Kasumi-1 (cell line): ENCODE measurements at regions not wholly inside any gene's neighbourhood (a gene's known extent, or its start where the extent isn't known, plus 50 kb on each side); places are given as distances from the start of the nearest gene placed in this dataset.
A peak's percentile ranks its signal among the peaks of the same experiment; 100 is the strongest.
"Not testable (repeated sequence)": the region's sequence is repeated elsewhere in the genome, so short reads cannot be mapped to it uniquely, and the experiment has no call there.

Experiments used
- DNase-seq, 2 experiments: peaks; one replicate each; lab custom pipeline; 2025; lab: John Stamatoyannopoulos, UW

GRCh38 chr5:57745029-57745428 lies 262.4 kb upstream of the ACTBL2 start:
- no peak for DNase-seq

GRCh38 chr5:57741336-57741735 lies 258.7 kb upstream of the ACTBL2 start:
- DNase-seq: no peak

GRCh38 chr5:57738787-57739186 lies 256.2 kb upstream of the ACTBL2 start:
- no peak for DNase-seq

- DNase-seq: no peak
Measured at GRCh38 chr5:57738301-57738700, 255.7 kb upstream of the ACTBL2 start.

- no peak for DNase-seq
Measured at GRCh38 chr5:57736716-57737115, 254.1 kb upstream of the ACTBL2 start.

- not testable (repeated sequence) for DNase-seq
Measured at GRCh38 chr5:57735279-57736153, 252.9 kb upstream of the ACTBL2 start.

- no peak for DNase-seq
Measured at GRCh38 chr5:57734296-57734695, 251.7 kb upstream of the ACTBL2 start.

- no peak for DNase-seq
Measured at GRCh38 chr5:57727591-57727990, 245.0 kb upstream of the ACTBL2 start.

- DNase-seq: peak; percentile 34 to 47
Measured at GRCh38 chr5:57725658-57726504, 243.3 kb upstream of the ACTBL2 start.

- no peak for DNase-seq
Measured at GRCh38 chr5:57724836-57725235, 242.2 kb upstream of the ACTBL2 start.

GRCh38 chr5:57721226-57721625 lies 238.6 kb upstream of the ACTBL2 start:
- DNase-seq: no peak

GRCh38 chr5:57720656-57721055 lies 238.0 kb upstream of the ACTBL2 start:
- DNase-seq: no peak

- no peak for DNase-seq
Measured at GRCh38 chr5:57719216-57719615, 236.6 kb upstream of the ACTBL2 start.

GRCh38 chr5:57718155-57718554 lies 235.5 kb upstream of the ACTBL2 start:
- no peak for DNase-seq

- DNase-seq: no peak
Measured at GRCh38 chr5:57717555-57717954, 234.9 kb upstream of the ACTBL2 start.

GRCh38 chr5:57716661-57717060 lies 234.1 kb upstream of the ACTBL2 start:
- DNase-seq: no peak

- no peak for DNase-seq
Measured at GRCh38 chr5:57715296-57715695, 232.7 kb upstream of the ACTBL2 start.

- DNase-seq: not testable (repeated sequence)
Measured at GRCh38 chr5:57713535-57713934, 230.9 kb upstream of the ACTBL2 start.

GRCh38 chr5:57711946-57712345 lies 229.3 kb upstream of the ACTBL2 start:
- DNase-seq: no peak

GRCh38 chr5:57711471-57711870 lies 228.9 kb upstream of the ACTBL2 start:
- DNase-seq: no peak

- no peak for DNase-seq
Measured at GRCh38 chr5:57710126-57710525, 227.5 kb upstream of the ACTBL2 start.

- no peak for DNase-seq
Measured at GRCh38 chr5:57705769-57706168, 223.2 kb upstream of the ACTBL2 start.

GRCh38 chr5:57703721-57704120 lies 221.1 kb upstream of the ACTBL2 start:
- DNase-seq: no peak
